ENCODE measurements at regions not wholly inside any gene's neighbourhood (a gene's known extent, or its start where the extent isn't known, plus 50 kb on each side); places are given as distances from the start of the nearest gene placed in this dataset.

DNA sequence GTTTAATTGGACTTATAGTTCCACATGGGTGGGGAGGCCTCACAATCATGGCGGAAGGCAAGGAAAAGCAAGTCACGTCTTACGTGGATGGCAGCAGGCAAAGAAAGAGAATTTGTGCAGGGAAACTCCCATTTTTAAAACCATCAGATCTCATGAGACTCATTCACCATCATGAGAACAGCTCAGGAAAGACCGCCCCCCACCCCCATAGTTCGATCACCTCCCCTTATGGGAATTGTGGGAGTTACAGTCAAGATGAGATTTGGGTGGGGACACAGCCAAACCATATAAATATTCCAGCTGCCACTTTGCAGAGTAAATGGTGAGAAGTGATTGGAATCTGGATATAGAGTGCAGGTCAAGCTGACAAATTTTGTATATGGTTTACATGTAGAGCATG lies 187.4 kb downstream of the ARL4C start:
- Histone ChIP-seq H3K36me3 (ENCODE audit: insufficient read depth, low read length, poor library complexity, severe bottlenecking) (no peaks in the 10 kb centered on the region), H3K27me3 (replicated peaks; ENCODE audit: insufficient read depth, low read depth, low read length, poor library complexity) (no peaks in the 10 kb centered on the region), H3K4me1 (ENCODE audit: insufficient read depth, low read length, poor library complexity, severe bottlenecking) (no peaks in the 10 kb centered on the region), H3K4me3 (ENCODE audit: low read depth, low read length, poor library complexity, severe bottlenecking) (no peak overlapping the region), H3K27ac (ENCODE audit: low read depth, low read length, poor library complexity, severe bottlenecking) (no peak overlapping the region), H3K9me3 (ENCODE audit: low read depth, low read length, poor library complexity, severe bottlenecking) (no peaks in the 10 kb centered on the region)
- no peak for DNase-seq (ENCODE audit: low spot score)
- ChIA-PET CTCF (no interaction called here), POLR2A (ENCODE audit: low non-redundant PET) (no interaction called here)
- intact Hi-C loops (cut with micrococcal nuclease; ENCODE audit: unreplicated experiment) = no loop called here
- TF ChIP-seq, protein P1, sequence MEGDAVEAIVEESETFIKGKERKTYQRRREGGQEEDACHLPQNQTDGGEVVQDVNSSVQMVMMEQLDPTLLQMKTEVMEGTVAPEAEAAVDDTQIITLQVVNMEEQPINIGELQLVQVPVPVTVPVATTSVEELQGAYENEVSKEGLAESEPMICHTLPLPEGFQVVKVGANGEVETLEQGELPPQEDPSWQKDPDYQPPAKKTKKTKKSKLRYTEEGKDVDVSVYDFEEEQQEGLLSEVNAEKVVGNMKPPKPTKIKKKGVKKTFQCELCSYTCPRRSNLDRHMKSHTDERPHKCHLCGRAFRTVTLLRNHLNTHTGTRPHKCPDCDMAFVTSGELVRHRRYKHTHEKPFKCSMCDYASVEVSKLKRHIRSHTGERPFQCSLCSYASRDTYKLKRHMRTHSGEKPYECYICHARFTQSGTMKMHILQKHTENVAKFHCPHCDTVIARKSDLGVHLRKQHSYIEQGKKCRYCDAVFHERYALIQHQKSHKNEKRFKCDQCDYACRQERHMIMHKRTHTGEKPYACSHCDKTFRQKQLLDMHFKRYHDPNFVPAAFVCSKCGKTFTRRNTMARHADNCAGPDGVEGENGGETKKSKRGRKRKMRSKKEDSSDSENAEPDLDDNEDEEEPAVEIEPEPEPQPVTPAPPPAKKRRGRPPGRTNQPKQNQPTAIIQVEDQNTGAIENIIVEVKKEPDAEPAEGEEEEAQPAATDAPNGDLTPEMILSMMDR (conservative IDR thresholded peaks at IDR 0.05; ENCODE audit: low read depth, low read length) = no peak
- TF ChIP-seq EZH2 (IDR thresholded peaks at IDR 0.05; ENCODE audit: borderline replicate concordance, low read depth, low read length, poor library complexity, severe bottlenecking) = no peak
- BruUV-seq (replicated peaks) = no TSS peak

DNA sequence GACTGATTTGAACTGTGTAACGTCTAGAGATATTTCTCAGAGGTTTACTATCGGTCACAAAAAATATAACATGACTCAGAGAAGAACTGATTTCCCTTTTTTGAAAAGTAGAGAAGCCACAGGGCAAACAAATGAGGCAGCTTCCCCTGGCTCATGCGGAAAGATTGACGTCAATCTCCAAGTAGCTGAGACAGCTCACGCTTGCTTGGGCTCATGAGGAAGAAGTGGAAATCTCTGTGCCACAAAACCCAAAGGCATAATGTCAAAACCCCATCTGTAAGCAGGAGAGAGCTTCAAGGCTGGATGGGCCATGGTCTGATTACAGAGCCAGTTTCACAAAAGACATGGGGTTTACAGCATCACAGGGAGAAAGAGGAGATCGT lies 188.1 kb downstream of the ARL4C start:
- Histone ChIP-seq H3K27ac (ENCODE audit: low read depth, low read length, poor library complexity, severe bottlenecking) (no peak overlapping the region), H3K9me3 (ENCODE audit: low read depth, low read length, poor library complexity, severe bottlenecking) (no peaks in the 10 kb centered on the region), H3K36me3 (ENCODE audit: insufficient read depth, low read length, poor library complexity, severe bottlenecking) (no peaks in the 10 kb centered on the region), H3K27me3 (replicated peaks; ENCODE audit: insufficient read depth, low read depth, low read length, poor library complexity) (no peaks in the 10 kb centered on the region), H3K4me1 (ENCODE audit: insufficient read depth, low read length, poor library complexity, severe bottlenecking) (no peaks in the 10 kb centered on the region), H3K4me3 (ENCODE audit: low read depth, low read length, poor library complexity, severe bottlenecking) (no peak overlapping the region)
- POLR2A ChIA-PET (ENCODE audit: low non-redundant PET) = no interaction called here
- no peak for TF ChIP-seq EZH2 (IDR thresholded peaks at IDR 0.05; ENCODE audit: borderline replicate concordance, low read depth, low read length, poor library complexity, severe bottlenecking)
- TF ChIP-seq, protein P1 (conservative IDR thresholded peaks at IDR 0.05; ENCODE audit: low read depth, low read length) = no peak
- CTCF ChIA-PET = no interaction called here
- no TSS peak for BruUV-seq (replicated peaks)
- intact Hi-C loops (cut with micrococcal nuclease; ENCODE audit: unreplicated experiment) = no loop called here
- DNase-seq (ENCODE audit: low spot score) = no peak

DNA sequence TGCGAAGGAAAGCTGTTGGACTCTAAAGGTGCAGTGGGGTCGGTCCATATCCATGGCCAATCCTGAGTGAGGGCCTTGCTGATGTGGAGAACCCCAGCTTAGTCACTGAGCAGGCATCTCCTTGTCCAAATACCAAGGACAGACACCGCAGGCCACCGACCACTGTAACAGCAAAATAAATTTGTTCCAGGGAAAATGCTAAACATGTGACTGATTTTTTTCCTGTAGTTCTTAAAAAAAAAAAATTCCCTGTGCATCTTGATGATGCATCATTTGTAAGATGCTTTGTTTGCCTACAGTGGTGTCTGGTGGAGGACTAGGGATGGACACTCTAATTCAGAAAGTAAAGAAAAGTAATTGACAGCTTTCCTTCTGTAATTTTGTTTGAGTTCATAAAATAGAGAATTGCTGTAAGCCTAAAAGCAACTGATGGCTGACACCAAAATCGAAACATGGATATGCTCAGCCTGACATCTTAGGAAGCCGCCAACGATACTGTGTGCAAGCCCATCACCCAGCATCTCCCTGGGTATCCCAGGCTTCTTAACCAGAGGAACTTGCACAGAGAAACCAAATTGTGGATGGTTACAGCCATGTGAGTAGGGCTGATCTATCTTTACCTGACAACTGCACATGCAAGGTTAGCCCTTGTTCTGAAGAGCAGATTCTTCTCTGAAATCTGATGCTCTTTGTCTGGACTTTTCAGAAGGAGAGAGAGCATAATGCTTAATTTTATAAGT lies 188.6 kb downstream of the ARL4C start:
- H3K27me3 ChIP-seq (replicated peaks; ENCODE audit: insufficient read depth, low read depth, low read length, poor library complexity) = no peaks in the 10 kb centered on the region
- H3K4me3 ChIP-seq (ENCODE audit: low read depth, low read length, poor library complexity, severe bottlenecking) = no peak overlapping the region
- ChIA-PET CTCF (no interaction called here), POLR2A (ENCODE audit: low non-redundant PET) (no interaction called here)
- BruUV-seq (replicated peaks) = no TSS peak
- H3K36me3 ChIP-seq (ENCODE audit: insufficient read depth, low read length, poor library complexity, severe bottlenecking) = no peaks in the 10 kb centered on the region
- intact Hi-C loops (cut with micrococcal nuclease; ENCODE audit: unreplicated experiment) = no loop called here
- H3K27ac ChIP-seq (ENCODE audit: low read depth, low read length, poor library complexity, severe bottlenecking) = no peak overlapping the region
- TF ChIP-seq, protein P1 (conservative IDR thresholded peaks at IDR 0.05; ENCODE audit: low read depth, low read length) = no peak
- TF ChIP-seq EZH2 (IDR thresholded peaks at IDR 0.05; ENCODE audit: borderline replicate concordance, low read depth, low read length, poor library complexity, severe bottlenecking) = no peak
- H3K9me3 ChIP-seq (ENCODE audit: low read depth, low read length, poor library complexity, severe bottlenecking) = no peaks in the 10 kb centered on the region
- H3K4me1 ChIP-seq (ENCODE audit: insufficient read depth, low read length, poor library complexity, severe bottlenecking) = no peaks in the 10 kb centered on the region
- DNase-seq (ENCODE audit: low spot score) = no peak
